MCF 10A (cell line): ENCODE measurements at regions not wholly inside any gene's neighbourhood (a gene's known extent, or its start where the extent isn't known, plus 50 kb on each side); places are given as distances from the start of the nearest gene placed in this dataset.
"Not testable (repeated sequence)": the region's sequence is repeated elsewhere in the genome, so short reads cannot be mapped to it uniquely, and the experiment has no call there.

Experiments
- BruUV-seq: library from RNA; stranded (reverse); fragments of 400-500 nt; replicated peaks from 2 replicates; lab custom pipeline; 2021; lab: Mats Ljungman, UMichigan
- CTCF ChIA-PET: fragments of 300-600 bp; sonication (Branson Sonifier 250); formaldehyde crosslinking; extraction: SDS; loops from one replicate; lab custom pipeline; 2021; ENCODE audit warnings: antibody characterized with exemption, inconsistent platforms; lab: Yijun Ruan, JAX
- POLR2A ChIA-PET: fragments of 300-600, 350-650 bp; sonication (Branson Sonifier 250); formaldehyde crosslinking; extraction: SDS; loops from one replicate; lab custom pipeline; 2020; ENCODE audit warnings: antibody characterized with exemption, inconsistent platforms; lab: Yijun Ruan, JAX
- DNase-seq: peaks from one replicate; pipeline ENCODE4 v3.0.0-alpha.2; 2018; ENCODE audit not compliant: unreplicated experiment
- H3K27ac Mint-ChIP-seq: one replicate; pipeline ENCODE4 v1.8.0; 2022; ENCODE audit warnings: mild to moderate bottlenecking, low read depth, mixed read lengths; ENCODE audit not compliant: unreplicated experiment
- H3K27me3 Mint-ChIP-seq: one replicate; pipeline ENCODE4 v1.8.0; 2022; ENCODE audit warnings: mixed read lengths; ENCODE audit not compliant: insufficient read depth, unreplicated experiment
- H3K36me3 Mint-ChIP-seq: one replicate; pipeline ENCODE4 v1.8.0; 2022; ENCODE audit warnings: mild to moderate bottlenecking, moderate library complexity, mixed read lengths; ENCODE audit not compliant: insufficient read depth, unreplicated experiment
- H3K4me1 Mint-ChIP-seq: one replicate; pipeline ENCODE4 v1.8.0; 2022; ENCODE audit warnings: mixed read lengths; ENCODE audit not compliant: insufficient read depth, unreplicated experiment
- H3K4me3 Mint-ChIP-seq: one replicate; pipeline ENCODE4 v1.8.0; 2022; ENCODE audit warnings: mild to moderate bottlenecking, moderate library complexity, mixed read lengths; ENCODE audit not compliant: unreplicated experiment
- H3K9me3 Mint-ChIP-seq: one replicate; pipeline ENCODE4 v1.8.0; 2022; ENCODE audit warnings: mixed read lengths; ENCODE audit not compliant: unreplicated experiment
- CTCF ChIP-seq: fragments of 200-600 bp; IDR thresholded peaks from one replicate; pipeline ENCODE4 v1.8.0; 2022; ENCODE audit warnings: antibody characterized with exemption, mild to moderate bottlenecking; ENCODE audit not compliant: unreplicated experiment
- intact Hi-C: fragments of 100-400 bp; cut with micrococcal nuclease; formaldehyde crosslinking; loops from 2 replicates; pipeline ENCODE4 v1.14.1; 2022

GRCh38 chr10:118832241-118832651 is 77.5 kb upstream of the CACUL1 start:
- Mint-ChIP-seq H3K27me3 (no peaks in the 10 kb centered on the region), H3K9me3 (no peaks in the 10 kb centered on the region), H3K36me3 (peaks cover 5% of the 10 kb centered on the region), H3K27ac (no peak overlapping the region), H3K4me1 (peaks cover 19% of the 10 kb centered on the region), H3K4me3 (no peak overlapping the region)
- ChIA-PET CTCF (interaction anchor here (0.6 to 0.7 kb wide), 3 partner anchors 113 to 329 kb away, joined by 3 to 4 read pairs (median 3); no protein-coding TSS in a partner anchor), POLR2A (interaction anchor here (1.3 kb wide), 1 partner anchor 77 kb away, joined by 3 read pairs; the partner anchor contains the start of gene CACUL1)
- DNase-seq: peak; percentile 52
- no peak for TF ChIP-seq CTCF
- no TSS peak for BruUV-seq
- intact Hi-C loops: no loop called here

GRCh38 chr10:118834370-118834769 is 79.6 kb upstream of the CACUL1 start:
- H3K36me3 Mint-ChIP-seq, DNase-seq, BruUV-seq, H3K27me3 Mint-ChIP-seq, H3K4me3 Mint-ChIP-seq, H3K27ac Mint-ChIP-seq, H3K9me3 Mint-ChIP-seq, intact Hi-C loops: not testable (repeated sequence)
- ChIA-PET POLR2A (interaction anchor here (0.6 to 0.9 kb wide), 2 partner anchors 80 to 276 kb away, joined by 3 read pairs; partner anchors contain the start of gene CACUL1), CTCF (interaction anchor here (0.5 to 2.1 kb wide), 4 partner anchors 10 to 266 kb away, joined by 3 to 8 read pairs (median 6); no protein-coding TSS in a partner anchor)
- H3K4me1 Mint-ChIP-seq: peaks cover 27% of the 10 kb centered on the region

- Mint-ChIP-seq H3K27me3 (no peaks in the 10 kb centered on the region), H3K4me3 (no peak overlapping the region), H3K36me3 (peaks cover 5% of the 10 kb centered on the region), H3K4me1 (peaks cover 41% of the 10 kb centered on the region), H3K9me3 (no peaks in the 10 kb centered on the region), H3K27ac (peak overlapping the region; percentile 31)
- POLR2A ChIA-PET: interaction anchor here (0.8 to 1.7 kb wide), 6 partner anchors 24 to 83 kb away, joined by 3 to 7 read pairs (median 4); partner anchors contain the start of gene CACUL1
- CTCF ChIA-PET: interaction anchor here (0.5 to 2.1 kb wide), 5 partner anchors 12 to 1422 kb away, joined by 3 to 8 read pairs (median 6); no protein-coding TSS in a partner anchor
- DNase-seq: peak; percentile 99
- TF ChIP-seq CTCF: no peak
- intact Hi-C loops: no loop called here
- BruUV-seq: no TSS peak
These were observed 81.0 kb upstream of the CACUL1 start for GRCh38 chr10:118835682-118836326.

GRCh38 chr10:118838364-118838763 is 83.6 kb upstream of the CACUL1 start:
- Mint-ChIP-seq H3K36me3 (no peaks in the 10 kb centered on the region), H3K4me3 (no peak overlapping the region), H3K4me1 (peaks cover 46% of the 10 kb centered on the region), H3K27ac (no peak overlapping the region), H3K9me3 (no peaks in the 10 kb centered on the region), H3K27me3 (no peaks in the 10 kb centered on the region)
- CTCF ChIA-PET: interaction anchor here (0.6 to 0.7 kb wide), 2 partner anchors 122 to 270 kb away, joined by 3 to 5 read pairs; no protein-coding TSS in a partner anchor
- no peak for TF ChIP-seq CTCF
- DNase-seq: no peak
- POLR2A ChIA-PET: no interaction called here
- intact Hi-C loops: no loop called here
- no TSS peak for BruUV-seq
